ENCODE measurements at regions not wholly inside any gene's neighbourhood (a gene's known extent, or its start where the extent isn't known, plus 50 kb on each side); places are given as distances from the start of the nearest gene placed in this dataset.

DNA sequence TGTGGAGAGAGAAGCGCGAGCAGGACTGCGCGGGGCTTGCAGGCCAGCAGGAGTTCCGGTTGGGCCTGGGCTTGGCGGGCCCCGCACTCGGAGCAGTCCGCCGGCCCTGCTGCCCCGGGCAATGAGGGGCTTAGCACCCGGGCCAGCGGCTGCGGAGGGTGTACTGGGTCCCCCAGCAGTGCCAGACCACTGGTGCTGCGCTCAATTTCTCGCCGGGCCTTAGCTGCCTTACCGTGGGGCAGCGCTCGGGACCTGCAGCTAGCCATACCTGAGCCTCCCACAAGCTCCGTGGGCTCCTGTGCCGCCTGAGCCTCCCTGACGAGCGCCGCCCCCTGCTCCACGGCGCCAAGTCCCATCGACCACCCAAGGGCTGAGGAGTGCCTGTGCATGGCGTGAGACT, 89.0 kb upstream of the MBOAT1 start:
- no peak for DNase-seq
- H3K27me3 Mint-ChIP-seq = no peaks in the 10 kb centered on the region
- no peak overlapping the region for H3K4me3 Mint-ChIP-seq
- no peaks in the 10 kb centered on the region for H3K9me3 Mint-ChIP-seq
- H3K27ac Mint-ChIP-seq = no peak overlapping the region
- H3K4me1 Mint-ChIP-seq = no peaks in the 10 kb centered on the region
- no peaks in the 10 kb centered on the region for H3K36me3 Mint-ChIP-seq

DNA sequence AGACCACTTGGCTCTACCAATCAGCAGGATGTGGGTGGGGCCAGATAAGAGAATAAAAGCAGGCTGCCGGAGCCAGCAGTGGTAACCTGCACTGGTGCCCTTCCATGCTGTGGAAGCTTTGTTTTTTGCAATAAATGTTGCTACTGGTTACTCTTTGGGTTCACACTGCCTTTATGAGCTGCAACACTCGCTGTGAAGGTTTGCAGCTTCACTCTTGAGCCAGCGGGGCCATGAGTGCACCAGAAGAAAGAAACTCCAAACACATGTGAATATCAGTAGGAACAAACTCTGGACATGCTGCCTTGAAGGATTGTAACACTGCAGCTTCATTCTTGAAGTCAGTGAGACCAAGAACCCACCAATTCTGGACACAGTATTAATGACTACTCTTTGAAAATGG, 89.9 kb upstream of the MBOAT1 start:
- Mint-ChIP-seq H3K4me1 (no peaks in the 10 kb centered on the region), H3K27ac (no peak overlapping the region), H3K9me3 (no peaks in the 10 kb centered on the region), H3K27me3 (no peaks in the 10 kb centered on the region), H3K4me3 (no peak overlapping the region), H3K36me3 (no peaks in the 10 kb centered on the region)
- DNase-seq = no peak

- no peaks in the 10 kb centered on the region for H3K9me3 Mint-ChIP-seq
Observed at GRCh38 chr6:20302702-20303251, 90.5 kb upstream of the MBOAT1 start.

DNA sequence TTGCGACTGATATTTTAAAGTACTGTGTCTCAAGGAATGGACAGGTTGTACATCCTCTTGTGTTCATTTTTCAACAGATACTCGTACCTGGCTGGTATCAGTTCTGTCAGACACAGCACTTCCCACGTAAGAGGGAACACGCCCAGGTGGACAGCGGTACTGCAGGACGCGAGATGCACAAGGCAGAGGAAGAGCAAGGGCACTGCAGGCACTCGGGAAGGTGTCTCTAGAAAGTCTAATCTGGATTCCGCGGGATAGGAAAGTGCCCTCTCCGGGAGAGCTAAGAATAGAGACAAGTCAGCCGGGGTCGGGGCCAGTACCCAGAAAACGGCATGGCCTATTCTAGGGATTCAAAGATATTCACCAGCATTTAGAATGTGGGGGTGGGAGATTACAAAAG, 94.2 kb upstream of the MBOAT1 start:
- no peak for DNase-seq
- no peaks in the 10 kb centered on the region for H3K9me3 Mint-ChIP-seq
- no peak overlapping the region for H3K4me3 Mint-ChIP-seq
- H3K4me1 Mint-ChIP-seq = no peaks in the 10 kb centered on the region
- no peak overlapping the region for H3K27ac Mint-ChIP-seq
- no peaks in the 10 kb centered on the region for H3K36me3 Mint-ChIP-seq
- no peaks in the 10 kb centered on the region for H3K27me3 Mint-ChIP-seq

More at GRCh38 chr6:20302702-20303251, 90.5 kb upstream of the MBOAT1 start:
- Mint-ChIP-seq H3K27ac (no peak overlapping the region), H3K4me3 (no peak overlapping the region), H3K27me3 (no peaks in the 10 kb centered on the region), H3K36me3 (no peaks in the 10 kb centered on the region), H3K4me1 (no peaks in the 10 kb centered on the region)
- DNase-seq = no peak

GRCh38 chr6:20309186-20309585, 92.5 kb upstream of the E2F3 start:
- no peaks in the 10 kb centered on the region for H3K9me3 Mint-ChIP-seq
- H3K4me1 Mint-ChIP-seq = no peaks in the 10 kb centered on the region
- no peak overlapping the region for H3K27ac Mint-ChIP-seq
- DNase-seq = no peak
- H3K4me3 Mint-ChIP-seq = no peak overlapping the region
- H3K36me3 Mint-ChIP-seq = no peaks in the 10 kb centered on the region
- H3K27me3 Mint-ChIP-seq = no peaks in the 10 kb centered on the region

GRCh38 chr6:20310185-20310584, 91.5 kb upstream of the E2F3 start:
- Mint-ChIP-seq H3K27ac (no peak overlapping the region), H3K4me1 (no peaks in the 10 kb centered on the region)

DNA sequence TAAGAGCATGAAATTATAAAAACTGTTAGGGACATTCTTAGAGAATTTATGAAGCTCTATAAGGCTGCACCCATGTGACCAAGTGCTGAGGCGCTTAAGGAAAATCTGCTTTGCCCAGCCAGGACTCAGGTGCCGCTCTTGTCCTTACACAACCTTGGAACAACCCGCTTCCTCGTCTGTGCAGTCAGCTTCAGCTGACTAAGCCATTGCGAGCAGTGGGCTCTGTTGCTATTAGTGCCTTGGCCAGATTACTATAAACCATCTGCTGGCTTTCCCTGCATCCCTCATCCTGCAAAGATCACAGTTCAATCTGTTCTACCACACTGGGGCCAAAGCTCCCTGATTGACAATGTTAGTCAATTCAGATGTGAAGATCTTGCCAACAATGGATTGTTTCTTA, 89.1 kb upstream of the E2F3 start:
- H3K4me3 Mint-ChIP-seq = no peak overlapping the region
- H3K27ac Mint-ChIP-seq = no peak overlapping the region
- H3K9me3 Mint-ChIP-seq = no peaks in the 10 kb centered on the region
- no peak for DNase-seq
- no peaks in the 10 kb centered on the region for H3K27me3 Mint-ChIP-seq
- no peaks in the 10 kb centered on the region for H3K4me1 Mint-ChIP-seq
- H3K36me3 Mint-ChIP-seq = no peaks in the 10 kb centered on the region

More at GRCh38 chr6:20310185-20310584, 91.5 kb upstream of the E2F3 start:
- DNase-seq = no peak
- no peaks in the 10 kb centered on the region for H3K9me3 Mint-ChIP-seq
- H3K4me3 Mint-ChIP-seq = no peak overlapping the region
- H3K36me3 Mint-ChIP-seq = no peaks in the 10 kb centered on the region
- no peaks in the 10 kb centered on the region for H3K27me3 Mint-ChIP-seq

DNA sequence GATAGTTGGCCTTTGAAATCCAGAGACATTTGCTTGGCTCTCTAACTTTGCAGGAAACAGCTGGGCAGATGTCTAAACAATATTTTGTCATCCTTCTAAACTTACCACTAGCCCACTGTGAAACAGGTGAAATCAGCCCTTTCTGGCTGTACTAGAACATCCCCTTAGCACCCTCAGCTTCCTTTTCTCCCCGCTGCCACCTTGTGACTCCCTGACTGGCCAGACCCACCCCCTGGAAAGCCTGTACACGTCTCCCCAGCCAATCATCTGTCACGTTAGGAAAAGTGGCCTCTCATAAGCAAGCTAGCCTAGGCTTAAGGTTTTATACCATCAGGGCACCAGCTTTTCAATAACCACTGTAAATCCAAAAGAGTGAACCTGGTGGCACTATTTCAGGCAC, 88.6 kb upstream of the E2F3 start:
- no peak for DNase-seq
- no peaks in the 10 kb centered on the region for H3K27me3 Mint-ChIP-seq
- no peaks in the 10 kb centered on the region for H3K4me1 Mint-ChIP-seq
- no peak overlapping the region for H3K27ac Mint-ChIP-seq
- no peaks in the 10 kb centered on the region for H3K36me3 Mint-ChIP-seq
- no peaks in the 10 kb centered on the region for H3K9me3 Mint-ChIP-seq
- no peak overlapping the region for H3K4me3 Mint-ChIP-seq

DNA sequence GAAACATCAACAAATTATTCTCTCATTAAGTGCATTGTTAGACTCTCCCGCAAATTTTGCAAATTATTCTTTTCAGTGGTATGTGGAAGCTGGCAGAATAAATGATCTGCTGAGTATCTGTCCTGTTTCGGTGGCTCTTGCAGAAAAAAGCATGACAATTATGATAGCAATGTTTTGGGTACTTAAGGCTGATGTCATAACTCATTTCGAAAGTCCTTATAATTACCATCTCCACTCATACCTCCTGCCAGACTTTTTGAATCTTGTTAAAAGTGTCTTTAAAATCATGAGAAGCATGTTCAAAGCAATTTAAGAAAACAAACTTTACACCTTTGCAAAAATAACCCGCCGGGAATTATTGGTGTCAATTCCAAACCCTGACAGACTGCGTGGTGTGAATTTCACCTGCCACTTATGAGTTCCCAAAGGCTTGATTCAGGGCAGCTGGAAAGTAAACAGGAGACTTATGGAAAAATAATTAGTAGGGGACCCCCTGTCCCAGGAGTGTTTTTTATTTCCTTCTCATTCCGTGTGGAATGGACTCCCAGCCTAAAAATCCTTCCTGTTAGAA, 87.6 kb upstream of the E2F3 start:
- no peaks in the 10 kb centered on the region for H3K36me3 Mint-ChIP-seq
- no peak overlapping the region for H3K4me3 Mint-ChIP-seq
- no peaks in the 10 kb centered on the region for H3K4me1 Mint-ChIP-seq
- no peaks in the 10 kb centered on the region for H3K27me3 Mint-ChIP-seq
- peaks cover 4% of the 10 kb centered on the region for H3K9me3 Mint-ChIP-seq
- no peak for DNase-seq
- H3K27ac Mint-ChIP-seq = no peak overlapping the region

DNA sequence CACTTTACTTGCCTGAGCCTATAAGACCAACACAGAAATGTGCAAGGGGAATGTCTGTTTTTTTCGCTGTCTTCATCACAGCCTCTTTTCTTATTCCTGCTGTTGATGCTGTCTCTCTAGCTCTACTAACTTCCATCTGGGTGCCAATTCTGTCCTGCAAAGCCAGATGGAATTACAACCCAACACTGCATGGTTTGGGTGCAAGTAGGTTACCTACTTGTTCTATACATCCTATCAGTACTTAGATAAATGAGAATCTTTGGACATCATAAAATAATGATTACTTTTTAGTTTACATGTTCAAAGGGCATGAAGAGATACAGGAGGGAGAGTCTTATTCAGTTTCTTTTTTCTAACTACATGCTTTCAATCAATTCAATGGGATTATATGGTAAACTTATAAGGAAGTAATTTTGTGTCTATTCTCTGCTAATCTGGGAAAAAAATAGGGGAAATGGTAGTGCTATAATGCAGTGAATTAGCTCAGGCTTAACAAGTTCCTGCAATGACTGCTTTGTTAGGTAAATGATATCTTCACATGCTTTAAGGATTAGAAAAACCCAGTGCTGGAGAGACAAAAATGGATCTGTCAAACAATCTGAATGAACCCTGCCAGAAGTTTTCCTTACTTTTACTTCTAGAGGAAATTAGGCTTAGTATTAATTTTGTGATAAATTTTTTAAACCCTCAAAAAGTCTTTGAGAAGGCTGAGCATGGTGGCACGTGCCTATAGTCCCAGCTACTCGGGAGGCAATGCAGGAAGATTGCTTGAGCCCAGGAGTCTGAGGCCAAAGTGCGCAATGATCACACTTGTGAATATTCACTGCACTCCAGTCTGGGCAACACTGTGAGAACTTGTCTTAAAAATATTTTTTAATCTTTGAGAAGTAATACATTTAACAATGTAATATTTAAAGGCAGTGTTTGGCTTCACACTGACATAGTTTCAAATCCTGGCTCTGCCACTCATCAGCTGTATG, 86.5 kb upstream of the E2F3 start:
- H3K27ac Mint-ChIP-seq = no peak overlapping the region
- H3K36me3 Mint-ChIP-seq = peaks cover 3% of the 10 kb centered on the region
- no peaks in the 10 kb centered on the region for H3K27me3 Mint-ChIP-seq
- H3K4me3 Mint-ChIP-seq = no peak overlapping the region
- no peak for DNase-seq
- peaks cover 6% of the 10 kb centered on the region for H3K9me3 Mint-ChIP-seq
- H3K4me1 Mint-ChIP-seq = peaks cover 7% of the 10 kb centered on the region

- H3K4me1 Mint-ChIP-seq = peaks cover 14% of the 10 kb centered on the region
- no peak for DNase-seq
- no peaks in the 10 kb centered on the region for H3K27me3 Mint-ChIP-seq
- no peak overlapping the region for H3K4me3 Mint-ChIP-seq
- peaks cover 3% of the 10 kb centered on the region for H3K36me3 Mint-ChIP-seq
- peaks cover 7% of the 10 kb centered on the region for H3K9me3 Mint-ChIP-seq
- no peak overlapping the region for H3K27ac Mint-ChIP-seq
Observed at GRCh38 chr6:20317430-20317829, 84.2 kb upstream of the E2F3 start.

- Mint-ChIP-seq H3K36me3 (peaks cover 3% of the 10 kb centered on the region), H3K27ac (peak overlapping the region; percentile 96), H3K9me3 (peaks cover 7% of the 10 kb centered on the region), H3K4me3 (peak overlapping the region; percentile 81), H3K4me1 (peaks cover 14% of the 10 kb centered on the region), H3K27me3 (no peaks in the 10 kb centered on the region)
- DNase-seq = no peak
Observed at GRCh38 chr6:20318851-20319387, 82.8 kb upstream of the E2F3 start.

DNA sequence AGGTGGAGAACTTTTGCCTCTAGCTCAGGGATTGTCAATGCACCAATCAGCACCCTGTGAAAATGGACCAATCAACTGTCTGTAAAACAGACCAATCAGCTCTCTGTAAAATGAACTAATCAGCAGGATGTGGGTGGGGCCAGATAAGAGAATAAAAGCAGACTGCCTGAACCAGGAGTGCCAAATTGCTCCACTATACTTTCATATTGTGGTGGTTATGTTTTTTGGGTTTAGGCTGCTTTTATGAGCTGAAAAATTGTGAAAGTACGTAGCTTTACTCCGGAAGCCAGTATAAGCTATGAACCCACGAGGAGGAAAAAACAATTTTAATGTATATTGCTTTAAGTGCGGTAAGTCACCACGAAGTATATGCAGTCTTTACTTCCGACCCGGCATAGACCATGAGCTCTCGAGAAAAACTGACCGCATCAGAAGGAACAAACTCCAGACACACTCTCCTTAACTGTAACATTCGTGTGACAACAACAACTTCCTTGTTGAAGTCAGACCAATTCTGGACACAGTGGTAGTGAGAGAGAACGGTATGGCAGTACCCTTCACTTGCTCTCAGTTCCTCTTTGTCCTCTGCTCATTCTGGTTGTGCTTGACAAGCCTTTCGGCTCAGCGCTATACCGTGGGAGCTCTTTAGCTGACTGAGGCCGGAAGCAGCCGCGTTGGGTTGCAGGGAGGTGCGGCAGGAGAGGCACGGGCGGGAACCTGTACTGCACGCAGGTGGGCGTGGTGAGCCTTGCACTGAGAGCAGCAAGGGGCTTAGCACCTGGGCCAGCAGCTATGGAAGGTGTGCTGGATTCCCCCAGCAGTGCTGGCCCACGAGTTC, 81.9 kb upstream of the E2F3 start:
- H3K27ac Mint-ChIP-seq = peak overlapping the region; percentile 96
- H3K36me3 Mint-ChIP-seq = peaks cover 3% of the 10 kb centered on the region
- H3K27me3 Mint-ChIP-seq = no peaks in the 10 kb centered on the region
- DNase-seq = peak; percentile 82
- peaks cover 7% of the 10 kb centered on the region for H3K9me3 Mint-ChIP-seq
- peaks cover 14% of the 10 kb centered on the region for H3K4me1 Mint-ChIP-seq
- H3K4me3 Mint-ChIP-seq = peak overlapping the region; percentile 81

DNA sequence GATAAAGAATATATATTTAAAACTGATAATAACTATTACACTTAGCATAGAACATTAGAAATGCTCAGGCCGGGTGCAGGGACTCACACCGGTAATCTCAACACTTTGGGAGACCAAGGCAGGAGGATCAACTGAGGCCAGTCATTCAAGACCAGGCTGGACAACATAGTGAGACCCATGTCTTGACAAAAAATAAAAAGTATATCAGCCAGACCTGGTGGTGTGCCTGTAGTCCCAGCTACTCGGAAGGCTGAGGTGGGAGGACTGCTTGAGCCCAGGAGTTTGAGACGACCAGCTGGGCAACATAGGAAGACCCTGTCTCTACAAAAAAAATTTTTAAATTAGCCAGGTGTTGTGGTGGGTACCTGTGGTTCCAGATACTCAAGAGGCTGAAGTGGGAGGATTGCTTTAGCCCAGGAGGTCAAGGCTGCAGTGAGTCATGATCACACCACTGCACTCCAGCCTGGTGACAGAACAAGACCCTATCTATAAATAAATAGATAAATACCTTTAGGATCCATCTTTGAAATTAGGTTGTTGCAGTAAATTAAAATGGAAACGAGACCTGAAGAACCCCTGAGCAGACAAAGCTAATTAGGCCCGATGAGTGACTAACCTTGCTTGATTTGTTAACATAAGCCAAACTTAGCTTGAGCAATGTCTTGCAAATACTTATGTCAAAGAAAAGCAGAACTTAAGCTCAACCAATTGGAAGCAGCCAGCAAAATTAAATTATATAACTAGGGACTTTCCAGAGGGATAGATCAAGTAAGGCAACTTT, 75.8 kb upstream of the E2F3 start:
- Mint-ChIP-seq H3K4me3 (no peak overlapping the region), H3K27ac (no peak overlapping the region), H3K4me1 (peaks cover under 1% of the 10 kb centered on the region), H3K27me3 (no peaks in the 10 kb centered on the region), H3K36me3 (no peaks in the 10 kb centered on the region), H3K9me3 (no peaks in the 10 kb centered on the region)
- no peak for DNase-seq

All from activated naive CD8-positive, alpha-beta T cell treated with anti-CD3 and anti-CD28 coated beads for 36 hours (primary cell).